Stimulated activated CD8-positive, alpha-beta memory T cell treated with anti-CD3 and anti-CD28 coated beads, Interleukin-7, amount 100 ng/mL, for 4 hours (primary cell): ENCODE measurements at regions not wholly inside any gene's neighbourhood (a gene's known extent, or its start where the extent isn't known, plus 50 kb on each side); places are given as distances from the start of the nearest gene placed in this dataset.

ENCODE experiments used
- DNase-seq, 2 donors: peaks; one replicate each; pipeline ENCODE4 v3.0.0-alpha.2; 2020; ENCODE audit warnings: low read depth in 2 of 2

DNA sequence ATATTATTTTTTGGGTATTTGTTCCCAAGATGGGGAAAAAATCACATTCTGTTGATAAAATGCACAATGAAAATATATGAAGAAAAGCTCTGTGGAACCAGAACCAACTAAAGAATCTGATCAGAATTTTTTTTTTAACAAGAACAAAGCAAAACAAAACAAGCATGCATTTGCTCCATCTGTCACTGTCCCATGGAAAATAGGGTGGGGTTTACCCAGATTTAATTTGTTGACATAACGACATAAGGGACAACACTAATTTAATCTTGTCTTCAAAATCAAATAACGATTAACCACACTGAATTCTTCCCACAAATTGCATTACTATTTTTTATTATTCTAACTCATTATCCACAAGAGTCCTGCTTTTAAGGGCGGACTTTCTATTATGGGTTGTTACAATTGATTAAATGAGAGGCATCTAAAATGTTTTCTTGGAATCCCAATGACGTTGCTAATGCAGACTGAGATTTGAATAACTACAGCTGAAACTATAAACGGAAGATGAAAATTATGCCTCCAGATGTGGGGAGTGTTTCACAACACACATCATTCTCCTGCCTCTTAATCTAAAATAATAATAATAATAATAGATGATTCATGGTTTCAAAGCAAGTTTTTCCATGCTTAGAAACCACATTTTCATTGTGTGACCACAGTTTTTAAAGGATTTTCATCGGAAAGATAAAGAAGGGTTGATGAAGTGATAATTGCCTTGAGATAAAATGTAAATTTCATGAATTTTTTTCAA, 307.0 kb upstream of the CPEB2 start:
- DNase-seq, result no peak

DNA sequence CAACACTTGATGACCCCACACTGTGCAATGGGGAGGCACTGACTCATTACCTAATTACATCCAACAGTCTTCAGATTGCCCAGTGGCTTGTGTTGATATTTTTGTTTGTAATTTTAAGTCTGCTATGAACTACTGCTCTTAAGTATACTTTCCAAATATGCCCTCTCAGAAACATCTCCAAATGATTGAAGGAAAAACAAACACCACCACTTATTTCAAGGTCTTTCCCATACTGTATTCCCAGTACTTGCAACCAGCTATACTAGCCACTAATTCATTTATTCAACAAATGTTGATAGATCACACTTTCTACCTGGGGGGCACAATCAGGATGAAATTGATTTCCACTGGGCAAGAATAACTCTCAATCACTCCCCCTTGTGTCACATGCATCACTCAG, 302.2 kb upstream of the CPEB2 start:
- DNase-seq, result no peak

DNA sequence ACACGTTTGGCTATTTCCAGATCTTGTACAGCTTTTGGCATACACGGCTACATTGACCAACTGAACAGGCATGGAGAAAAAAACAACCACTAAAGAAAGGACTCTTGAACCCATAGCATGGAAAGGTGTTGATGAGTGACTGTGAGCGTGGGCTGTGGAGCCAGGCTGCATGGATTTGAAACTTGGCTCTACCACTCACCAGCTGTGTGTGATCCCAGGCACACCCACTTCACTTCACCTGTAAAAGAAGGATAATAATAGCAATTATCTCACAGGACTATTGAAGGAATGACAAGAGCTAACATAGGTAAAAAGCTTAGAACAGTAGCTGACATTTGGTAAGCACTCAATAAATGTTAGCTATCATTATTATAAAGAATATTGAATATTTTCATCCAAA, 301.7 kb upstream of the CPEB2 start:
- no peak for DNase-seq

DNA sequence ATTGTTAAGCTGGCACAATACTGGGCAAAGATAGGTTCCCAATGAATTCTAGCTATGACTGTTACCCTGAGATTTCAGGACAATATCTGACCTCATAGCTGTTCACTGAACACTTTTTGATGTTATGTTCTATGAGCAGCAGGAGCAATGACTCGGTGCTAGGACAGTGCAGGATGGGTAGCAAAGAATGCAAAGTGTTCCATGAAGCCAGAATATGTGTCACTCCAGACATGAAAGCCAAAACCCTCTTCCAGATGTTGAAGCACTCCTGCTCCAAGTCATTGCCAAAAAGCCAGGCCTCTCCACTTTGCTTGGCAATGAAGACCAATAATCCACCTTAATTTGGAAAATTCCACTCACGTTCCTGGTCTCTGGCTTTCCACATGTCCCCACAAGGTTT, 300.9 kb upstream of the CPEB2 start:
- DNase-seq, result no peak

GRCh38 chr4:14701896-14702295, 300.4 kb upstream of the CPEB2 start:
- no peak for DNase-seq

DNA sequence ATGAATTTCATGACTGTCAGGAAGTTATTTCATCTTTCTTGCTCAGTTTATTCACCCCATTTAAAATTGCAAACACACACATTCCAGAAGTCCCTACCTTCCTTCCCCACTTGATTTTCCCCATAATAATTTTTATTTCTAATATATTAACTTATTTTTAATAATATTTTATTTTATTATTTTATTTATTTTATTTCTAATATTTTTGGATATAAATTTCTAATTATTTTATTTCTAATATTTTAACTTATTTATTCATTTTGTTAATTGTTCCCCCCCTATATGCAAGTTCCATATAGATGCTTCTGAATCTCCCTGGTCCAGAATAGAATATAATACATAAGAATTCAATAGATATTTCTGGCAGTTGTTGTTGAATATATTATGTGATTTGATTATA, 293.7 kb upstream of the CPEB2 start:
- DNase-seq, result no peak

DNA sequence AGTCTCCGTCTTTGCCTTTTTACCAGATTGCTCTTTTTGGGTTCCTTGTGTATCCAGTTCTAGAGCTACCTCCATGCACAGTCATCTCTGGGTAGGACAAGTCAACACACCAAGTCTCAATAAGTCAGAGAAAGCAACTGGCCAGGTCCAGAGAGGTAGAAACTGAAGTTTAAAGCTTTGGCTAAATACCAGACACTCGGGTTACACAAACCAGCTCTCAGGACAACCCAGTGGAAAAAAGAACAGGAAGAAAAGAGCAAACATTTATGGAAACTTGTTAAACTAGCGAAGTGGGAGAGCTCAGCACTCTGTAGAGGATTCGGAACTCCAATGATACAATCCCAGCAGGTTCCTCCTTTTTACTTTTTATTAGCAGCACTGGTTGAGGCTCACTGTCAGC, 291.0 kb upstream of the CPEB2 start:
- no peak for DNase-seq

DNA sequence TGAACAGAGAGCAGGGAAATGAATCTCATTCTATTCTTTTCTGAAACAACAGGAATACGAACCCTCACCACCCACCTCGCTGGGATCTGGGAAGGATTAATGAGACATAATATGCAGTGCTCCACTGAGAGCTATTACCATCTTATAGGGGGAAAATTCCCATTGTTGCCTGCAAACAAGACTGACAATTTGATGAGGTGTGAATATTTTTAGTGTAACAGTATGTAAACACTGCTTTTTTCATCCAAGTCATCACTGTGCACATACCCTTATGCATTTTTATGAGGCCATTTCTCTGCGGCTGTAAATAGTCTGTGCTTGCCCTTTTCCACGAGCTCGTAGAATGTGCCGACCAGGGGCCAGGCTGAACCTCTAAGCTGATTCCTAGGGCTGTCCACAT, 285.6 kb upstream of the CPEB2 start:
- no peak for DNase-seq

GRCh38 chr4:14719053-14719452, 283.2 kb upstream of the CPEB2 start:
- DNase-seq, result no peak

GRCh38 chr4:14726441-14726840, 275.8 kb upstream of the CPEB2 start:
- DNase-seq, result no peak

DNA sequence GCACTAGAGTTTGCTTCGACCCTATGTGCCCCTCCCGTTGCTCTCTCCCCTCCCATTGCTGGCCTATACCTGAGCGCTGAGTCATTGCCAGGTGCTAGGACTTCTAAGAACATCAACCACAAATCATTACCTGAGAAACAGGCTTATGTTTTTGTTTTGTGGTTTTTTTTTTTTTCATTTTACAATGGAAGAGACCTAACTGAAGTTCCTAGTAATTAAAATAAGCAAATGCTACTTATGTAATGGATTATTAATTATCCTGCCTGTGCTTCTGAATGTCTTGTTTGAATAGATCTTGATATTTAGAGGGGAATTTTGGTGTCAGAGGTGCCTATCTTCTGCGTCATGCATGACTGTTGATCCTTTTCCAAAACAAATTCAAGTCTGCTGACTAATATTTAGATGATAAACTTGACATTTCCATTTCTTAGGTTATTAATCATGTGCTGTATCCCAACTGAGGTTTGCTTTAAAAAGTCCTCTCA, 275.4 kb upstream of the CPEB2 start:
- DNase-seq, result no peak

DNA sequence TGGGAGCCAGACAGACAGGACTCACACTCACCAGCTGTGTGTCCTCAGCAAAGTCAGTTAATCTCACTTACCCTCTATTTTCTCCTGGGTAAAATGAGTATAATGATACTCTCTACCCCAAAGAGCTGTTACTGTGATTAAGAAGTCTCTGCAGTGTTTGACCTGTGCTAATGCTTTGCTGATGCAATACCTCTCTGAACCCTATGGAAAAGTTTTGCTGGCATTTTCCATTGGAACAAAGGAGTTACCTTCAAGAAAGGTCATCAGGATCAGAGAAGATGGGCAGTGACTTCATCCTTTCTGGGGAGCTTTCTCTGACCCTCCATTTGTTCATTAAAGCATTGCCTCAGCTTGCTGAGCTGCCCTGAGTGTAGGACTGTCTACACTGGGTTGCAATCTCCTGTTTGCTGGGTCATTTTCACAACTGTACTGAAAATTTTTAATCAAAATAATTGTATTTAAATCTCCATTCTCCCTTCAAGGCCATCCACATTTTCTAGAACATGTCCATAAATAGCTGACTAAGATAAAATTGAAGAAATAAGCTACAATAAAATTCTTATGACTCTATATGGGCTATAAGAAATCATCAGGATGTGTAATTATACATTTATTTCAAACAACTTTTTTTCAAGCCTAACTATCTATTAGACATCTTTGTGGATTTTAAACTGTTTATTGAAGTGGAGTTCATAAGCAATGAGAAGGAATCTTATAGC, 272.8 kb upstream of the CPEB2 start:
- DNase-seq, result no peak

DNA sequence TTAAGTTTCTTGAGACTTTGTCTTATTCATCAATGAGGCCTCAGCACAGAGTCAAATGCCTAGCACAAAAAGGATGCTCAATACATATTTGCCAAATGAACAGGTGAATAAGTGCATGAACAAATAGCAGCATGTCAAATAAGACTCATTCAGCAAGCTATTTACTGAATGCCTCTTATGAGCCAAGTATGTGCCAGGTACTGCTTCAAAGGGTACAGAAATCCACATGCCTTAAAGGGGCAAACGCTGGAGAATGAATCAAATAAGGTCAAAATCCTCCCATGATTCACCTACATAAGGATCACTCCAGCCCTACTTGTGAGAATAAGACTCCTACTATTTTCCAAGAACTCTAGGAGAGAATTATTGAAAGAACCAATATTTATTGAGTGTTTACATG, 260.2 kb upstream of the CPEB2 start:
- no peak for DNase-seq

DNA sequence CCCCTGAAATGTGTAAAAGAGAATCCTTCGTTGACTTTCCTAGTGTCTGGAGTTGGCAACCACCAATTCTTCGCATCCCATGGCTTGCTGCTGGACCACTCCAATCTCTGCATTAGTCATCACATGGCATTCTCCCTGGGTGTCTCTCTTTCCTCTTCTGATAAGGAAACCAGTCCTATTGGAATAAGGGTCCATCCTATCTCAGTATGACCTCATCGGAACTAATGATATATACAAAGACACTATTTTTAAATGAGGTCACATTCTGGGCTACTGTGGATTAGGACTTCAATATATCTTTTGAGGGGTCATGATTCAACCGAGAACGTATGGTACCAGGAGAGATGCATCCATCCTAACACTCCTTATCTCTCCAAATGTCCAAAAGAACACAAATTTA, 259.1 kb upstream of the CPEB2 start:
- no peak for DNase-seq

GRCh38 chr4:14743601-14744000, 258.7 kb upstream of the CPEB2 start:
- no peak for DNase-seq

DNA sequence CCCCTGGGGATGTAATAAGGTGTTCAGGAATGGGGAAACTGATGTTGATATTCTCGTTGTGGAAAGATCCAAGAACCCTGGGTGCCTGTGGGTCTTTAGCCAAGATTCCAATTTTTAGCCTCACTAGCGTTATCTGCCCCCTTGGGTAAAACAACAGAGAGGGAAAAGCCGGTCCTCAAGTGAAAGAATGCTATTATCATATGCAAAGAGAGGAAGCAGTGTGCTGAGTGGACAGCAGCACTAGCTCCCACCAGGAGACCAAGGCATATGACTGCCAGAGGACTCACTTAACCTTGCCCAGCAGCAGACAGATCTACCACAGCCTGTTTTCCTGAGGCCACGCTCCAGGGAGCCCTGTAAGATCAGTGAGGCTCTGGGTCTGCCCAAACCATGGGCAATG, 257.9 kb upstream of the CPEB2 start:
- no peak for DNase-seq

DNA sequence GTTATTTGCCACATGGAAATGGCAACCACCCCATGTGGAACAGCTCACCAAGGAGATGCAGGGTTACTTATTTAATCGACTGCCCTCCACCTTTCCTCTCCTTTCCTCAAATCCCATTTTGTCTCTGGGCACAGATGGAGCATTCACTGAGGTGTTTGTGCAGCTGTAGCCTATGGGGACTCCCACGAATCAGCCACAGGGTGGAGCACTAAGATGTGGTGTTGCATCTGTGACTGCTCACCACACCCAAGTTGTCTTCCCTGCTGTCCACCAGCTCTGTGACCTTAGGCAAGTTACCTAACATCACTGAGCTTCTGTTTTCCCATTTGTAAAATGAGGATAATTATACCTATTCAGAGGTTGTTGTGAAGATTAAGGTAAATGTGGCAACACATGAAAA, 252.4 kb upstream of the CPEB2 start:
- no peak for DNase-seq

DNA sequence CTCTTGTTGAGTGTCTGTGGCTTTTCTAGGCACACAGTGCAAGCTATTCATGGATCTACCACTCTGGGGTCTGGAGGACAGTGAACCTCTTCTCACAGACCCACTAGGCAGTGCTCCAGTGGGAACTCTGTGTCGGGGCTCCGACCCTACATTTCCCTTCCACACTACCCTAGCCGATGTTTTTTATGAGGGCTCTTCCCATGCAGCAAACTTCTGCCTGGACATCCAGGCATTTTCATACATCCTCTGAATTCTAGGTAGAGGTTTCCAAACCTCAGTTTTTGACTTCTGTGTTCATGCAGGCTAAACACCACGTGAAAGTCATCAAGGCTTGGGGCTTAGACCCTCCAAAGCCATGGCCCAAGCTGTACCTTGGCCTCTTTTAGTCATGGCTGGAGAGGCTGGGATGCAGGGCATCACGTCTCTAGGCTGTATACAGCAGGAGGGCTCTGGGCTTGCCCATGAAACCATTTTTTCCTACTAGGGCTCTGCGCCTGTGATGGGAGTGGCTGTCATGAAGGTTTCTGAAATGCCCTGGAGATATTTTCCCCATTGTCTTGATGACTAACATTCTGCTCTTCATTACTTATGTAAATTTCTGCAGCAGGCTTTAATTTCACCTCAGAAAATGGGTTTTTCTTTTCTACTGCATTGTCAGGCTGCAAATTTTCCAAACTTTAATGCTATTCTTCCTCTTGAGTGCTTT, 249.8 kb upstream of the CPEB2 start:
- no peak for DNase-seq

GRCh38 chr4:14767142-14767541, 235.1 kb upstream of the CPEB2 start:
- no peak for DNase-seq

GRCh38 chr4:14768449-14768848, 233.8 kb upstream of the CPEB2 start:
- DNase-seq, result no peak

DNA sequence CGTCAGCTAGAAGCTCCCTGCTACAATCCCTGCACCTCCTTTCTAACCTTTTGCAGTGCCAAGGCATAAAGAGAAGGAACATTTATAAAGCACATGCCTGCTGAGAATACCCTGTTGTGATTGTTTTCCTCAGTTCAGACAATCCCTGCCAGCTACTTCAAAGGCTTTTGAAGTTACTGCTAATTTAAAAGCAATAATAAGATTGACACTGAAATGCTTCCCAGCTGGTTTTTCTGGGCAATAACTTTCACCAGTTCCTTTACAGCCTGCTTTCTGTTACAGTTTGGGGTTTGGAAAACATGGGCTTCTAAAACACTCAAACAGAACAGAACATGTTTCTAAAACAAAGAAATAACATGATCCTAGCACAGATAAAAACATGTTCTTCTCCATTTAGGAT, 232.3 kb upstream of the CPEB2 start:
- no peak for DNase-seq

DNA sequence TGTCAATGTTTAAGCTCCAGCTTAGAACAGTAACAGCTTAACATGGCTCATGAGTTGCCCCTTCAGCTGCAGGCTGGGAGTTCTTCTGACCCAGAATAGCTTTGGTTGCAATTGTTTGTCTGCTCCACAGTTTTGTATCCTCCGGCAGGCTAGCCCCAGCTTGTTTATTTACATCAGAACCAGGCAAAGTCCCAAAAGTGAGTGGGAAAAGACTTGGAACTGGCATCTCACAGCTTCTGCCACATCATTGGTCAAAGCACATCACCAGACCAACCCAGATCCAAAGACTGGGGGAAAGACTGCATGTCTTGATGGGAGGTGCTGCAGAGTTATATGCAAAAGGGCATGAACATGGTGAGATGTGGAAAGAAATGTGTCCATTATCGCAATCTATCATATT, 231.2 kb upstream of the CPEB2 start:
- no peak for DNase-seq
